ENCODE measurements at regions not wholly inside any gene's neighbourhood (a gene's known extent, or its start where the extent isn't known, plus 50 kb on each side); places are given as distances from the start of the nearest gene placed in this dataset.

GRCh38 chr9:129241725-129242124 lies 63.7 kb upstream of the IER5L start:
- no peak for DNase-seq (ENCODE audit: low spot score)
- TF ChIP-seq CTCF (IDR thresholded peaks at IDR 0.05; ENCODE audit: extremely low read depth, missing control alignments), result no peak

- no peak for TF ChIP-seq CTCF (IDR thresholded peaks at IDR 0.05; ENCODE audit: extremely low read depth, missing control alignments)
- no peak for DNase-seq (ENCODE audit: low spot score)
Observed at GRCh38 chr9:129240581-129241211, 62.6 kb upstream of the IER5L start.

GRCh38 chr9:129239946-129240490 lies 62.0 kb upstream of the IER5L start:
- no peak for DNase-seq (ENCODE audit: low spot score)
- no peak for TF ChIP-seq CTCF (IDR thresholded peaks at IDR 0.05; ENCODE audit: extremely low read depth, missing control alignments)

GRCh38 chr9:129237803-129238202 lies 59.7 kb upstream of the IER5L start:
- DNase-seq (ENCODE audit: low spot score), result no peak
- TF ChIP-seq CTCF (IDR thresholded peaks at IDR 0.05; ENCODE audit: extremely low read depth, missing control alignments), result no peak

- no peak for TF ChIP-seq CTCF (IDR thresholded peaks at IDR 0.05; ENCODE audit: extremely low read depth, missing control alignments)
- DNase-seq (ENCODE audit: low spot score), result no peak
Observed at GRCh38 chr9:129237164-129237611, 59.1 kb upstream of the IER5L start.

- DNase-seq (ENCODE audit: low spot score), result no peak
- no peak for TF ChIP-seq CTCF (IDR thresholded peaks at IDR 0.05; ENCODE audit: extremely low read depth, missing control alignments)
Observed at GRCh38 chr9:129236441-129237145, 58.5 kb upstream of the IER5L start.

GRCh38 chr9:129235931-129236331 lies 57.9 kb upstream of the IER5L start:
- no peak for DNase-seq (ENCODE audit: low spot score)
- TF ChIP-seq CTCF (IDR thresholded peaks at IDR 0.05; ENCODE audit: extremely low read depth, missing control alignments), result no peak

All from GM20000 (cell line).